ENCODE measurements at regions not wholly inside any gene's neighbourhood (a gene's known extent, or its start where the extent isn't known, plus 50 kb on each side); places are given as distances from the start of the nearest gene placed in this dataset.

DNA sequence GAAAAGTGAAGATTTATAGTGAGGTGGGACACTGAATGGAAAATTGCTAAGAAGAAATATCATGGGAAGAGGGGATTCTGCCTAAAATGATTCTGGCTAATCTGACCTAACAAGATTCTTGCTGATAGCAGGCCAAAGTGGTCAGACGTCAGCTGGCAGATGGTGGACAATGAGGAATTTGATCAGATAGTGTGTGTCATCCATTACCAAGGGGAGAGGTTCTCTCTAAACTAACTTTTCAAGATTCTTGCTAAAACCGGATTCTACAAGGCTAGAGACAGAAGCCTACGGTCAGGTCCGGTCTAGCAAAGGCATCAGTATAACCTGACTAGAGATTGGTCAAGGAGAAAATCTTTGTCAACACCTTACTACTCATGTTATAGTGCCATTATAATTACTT is 306.0 kb downstream of the ZNF608 start:
- TF ChIP-seq EZH2 (conservative IDR thresholded peaks at IDR 0.05; ENCODE audit: low read depth, low read length) = no peak
- TF ChIP-seq POLR2AphosphoS5 (IDR thresholded peaks at IDR 0.05; ENCODE audit: low read depth, low read length) = no peak
- TF ChIP-seq RELA (CRISPR knock-in tag; IDR thresholded peaks at IDR 0.05) = no peak
- TF ChIP-seq, protein P1, sequence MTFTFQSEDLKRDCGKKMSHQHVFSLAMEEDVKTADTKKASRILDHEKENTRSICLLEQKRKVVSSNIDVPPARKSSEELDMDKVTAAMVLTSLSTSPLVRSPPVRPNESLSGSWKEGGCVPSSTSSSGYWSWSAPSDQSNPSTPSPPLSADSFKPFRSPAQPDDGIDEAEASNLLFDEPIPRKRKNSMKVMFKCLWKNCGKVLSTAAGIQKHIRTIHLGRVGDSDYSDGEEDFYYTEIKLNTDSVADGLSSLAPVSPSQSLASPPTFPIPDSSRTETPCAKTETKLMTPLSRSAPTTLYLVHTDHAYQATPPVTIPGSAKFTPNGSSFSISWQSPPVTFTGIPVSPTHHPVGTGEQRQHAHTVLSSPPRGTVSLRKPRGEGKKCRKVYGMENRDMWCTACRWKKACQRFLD (CRISPR knock-in tag; IDR thresholded peaks at IDR 0.05; ENCODE audit: borderline replicate concordance) = no peak
- TF ChIP-seq, protein P2, sequence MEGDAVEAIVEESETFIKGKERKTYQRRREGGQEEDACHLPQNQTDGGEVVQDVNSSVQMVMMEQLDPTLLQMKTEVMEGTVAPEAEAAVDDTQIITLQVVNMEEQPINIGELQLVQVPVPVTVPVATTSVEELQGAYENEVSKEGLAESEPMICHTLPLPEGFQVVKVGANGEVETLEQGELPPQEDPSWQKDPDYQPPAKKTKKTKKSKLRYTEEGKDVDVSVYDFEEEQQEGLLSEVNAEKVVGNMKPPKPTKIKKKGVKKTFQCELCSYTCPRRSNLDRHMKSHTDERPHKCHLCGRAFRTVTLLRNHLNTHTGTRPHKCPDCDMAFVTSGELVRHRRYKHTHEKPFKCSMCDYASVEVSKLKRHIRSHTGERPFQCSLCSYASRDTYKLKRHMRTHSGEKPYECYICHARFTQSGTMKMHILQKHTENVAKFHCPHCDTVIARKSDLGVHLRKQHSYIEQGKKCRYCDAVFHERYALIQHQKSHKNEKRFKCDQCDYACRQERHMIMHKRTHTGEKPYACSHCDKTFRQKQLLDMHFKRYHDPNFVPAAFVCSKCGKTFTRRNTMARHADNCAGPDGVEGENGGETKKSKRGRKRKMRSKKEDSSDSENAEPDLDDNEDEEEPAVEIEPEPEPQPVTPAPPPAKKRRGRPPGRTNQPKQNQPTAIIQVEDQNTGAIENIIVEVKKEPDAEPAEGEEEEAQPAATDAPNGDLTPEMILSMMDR (CRISPR knock-in tag; IDR thresholded peaks at IDR 0.05) = no peak
- no peak for TF ChIP-seq TOE1 (CRISPR knock-in tag; IDR thresholded peaks at IDR 0.05)
- TF ChIP-seq ZNF776 (CRISPR knock-in tag; IDR thresholded peaks at IDR 0.05) = no peak
- TF ChIP-seq ZBTB20 (CRISPR knock-in tag; IDR thresholded peaks at IDR 0.05; ENCODE audit: borderline replicate concordance, low read depth) = no peak
- TF ChIP-seq PRMT3 (CRISPR knock-in tag; IDR thresholded peaks at IDR 0.05; ENCODE audit: borderline replicate concordance, low read depth) = no peak
- TF ChIP-seq, protein P3, sequence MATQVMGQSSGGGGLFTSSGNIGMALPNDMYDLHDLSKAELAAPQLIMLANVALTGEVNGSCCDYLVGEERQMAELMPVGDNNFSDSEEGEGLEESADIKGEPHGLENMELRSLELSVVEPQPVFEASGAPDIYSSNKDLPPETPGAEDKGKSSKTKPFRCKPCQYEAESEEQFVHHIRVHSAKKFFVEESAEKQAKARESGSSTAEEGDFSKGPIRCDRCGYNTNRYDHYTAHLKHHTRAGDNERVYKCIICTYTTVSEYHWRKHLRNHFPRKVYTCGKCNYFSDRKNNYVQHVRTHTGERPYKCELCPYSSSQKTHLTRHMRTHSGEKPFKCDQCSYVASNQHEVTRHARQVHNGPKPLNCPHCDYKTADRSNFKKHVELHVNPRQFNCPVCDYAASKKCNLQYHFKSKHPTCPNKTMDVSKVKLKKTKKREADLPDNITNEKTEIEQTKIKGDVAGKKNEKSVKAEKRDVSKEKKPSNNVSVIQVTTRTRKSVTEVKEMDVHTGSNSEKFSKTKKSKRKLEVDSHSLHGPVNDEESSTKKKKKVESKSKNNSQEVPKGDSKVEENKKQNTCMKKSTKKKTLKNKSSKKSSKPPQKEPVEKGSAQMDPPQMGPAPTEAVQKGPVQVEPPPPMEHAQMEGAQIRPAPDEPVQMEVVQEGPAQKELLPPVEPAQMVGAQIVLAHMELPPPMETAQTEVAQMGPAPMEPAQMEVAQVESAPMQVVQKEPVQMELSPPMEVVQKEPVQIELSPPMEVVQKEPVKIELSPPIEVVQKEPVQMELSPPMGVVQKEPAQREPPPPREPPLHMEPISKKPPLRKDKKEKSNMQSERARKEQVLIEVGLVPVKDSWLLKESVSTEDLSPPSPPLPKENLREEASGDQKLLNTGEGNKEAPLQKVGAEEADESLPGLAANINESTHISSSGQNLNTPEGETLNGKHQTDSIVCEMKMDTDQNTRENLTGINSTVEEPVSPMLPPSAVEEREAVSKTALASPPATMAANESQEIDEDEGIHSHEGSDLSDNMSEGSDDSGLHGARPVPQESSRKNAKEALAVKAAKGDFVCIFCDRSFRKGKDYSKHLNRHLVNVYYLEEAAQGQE (IDR thresholded peaks at IDR 0.05; ENCODE audit: borderline replicate concordance in 1 of 2, low read depth in 1 of 2, low read length in 2 of 2) = no peak
- TF ChIP-seq CREB1 (IDR thresholded peaks at IDR 0.05) = no peak
- no peak for TF ChIP-seq CREB1 (CRISPR knock-in tag; IDR thresholded peaks at IDR 0.05)
